Mesenchymal stem cell (in vitro differentiated cells and primary cell): ENCODE measurements at regions not wholly inside any gene's neighbourhood (a gene's known extent, or its start where the extent isn't known, plus 50 kb on each side); places are given as distances from the start of the nearest gene placed in this dataset.

Experiments
- DNase-seq: peaks from one replicate; pipeline ENCODE4 v3.0.0-alpha.2; 2013
- H2AFZ ChIP-seq: one replicate; pipeline ENCODE4 v1.6.1; 2013; ENCODE audit warnings: low read depth, mild to moderate bottlenecking, control low read depth, inconsistent platforms, low read length, moderate library complexity
- H2AK5ac ChIP-seq: 2 replicates; pipeline ENCODE4 v1.6.1; 2013; ENCODE audit warnings: low read length, moderate library complexity, mild to moderate bottlenecking, inconsistent platforms; ENCODE audit not compliant: severe bottlenecking
- H2BK120ac ChIP-seq: one replicate; pipeline ENCODE4 v1.6.1; 2013; ENCODE audit warnings: low read depth, mild to moderate bottlenecking, inconsistent platforms, low read length, moderate library complexity
- H2BK12ac ChIP-seq, 2 experiments: one replicate each; pipeline ENCODE4 v1.6.1; 2013; ENCODE audit warnings: inconsistent platforms in 2 of 2, low read length in 2 of 2, mild to moderate bottlenecking in 2 of 2, moderate library complexity in 2 of 2, control low read depth in 1 of 2
- H2BK15ac ChIP-seq: one replicate; pipeline ENCODE4 v1.6.1; 2013; ENCODE audit warnings: mild to moderate bottlenecking, low read depth, inconsistent platforms; ENCODE audit not compliant: poor library complexity, severe bottlenecking
- H2BK5ac ChIP-seq: 2 replicates; pipeline ENCODE4 v1.6.1; 2013; ENCODE audit warnings: low read depth, mild to moderate bottlenecking, low read length, control low read depth, inconsistent platforms; ENCODE audit not compliant: poor library complexity, severe bottlenecking
- H3K14ac ChIP-seq, 2 experiments: one replicate each; pipeline ENCODE4 v1.6.1; 2013; ENCODE audit warnings: inconsistent platforms in 2 of 2, low read length in 2 of 2, control low read depth in 1 of 2, mild to moderate bottlenecking in 1 of 2, moderate library complexity in 1 of 2
- H3K18ac ChIP-seq, 2 experiments: one replicate each; pipeline ENCODE4 v1.6.1; 2013; ENCODE audit warnings: inconsistent platforms in 2 of 2, low read length in 2 of 2, control low read depth in 1 of 2, low read depth in 1 of 2, mild to moderate bottlenecking in 1 of 2
- H3K23ac ChIP-seq, 2 experiments: one replicate each; pipeline ENCODE4 v1.6.1; 2013; ENCODE audit warnings: inconsistent platforms in 2 of 2, low read length in 2 of 2, mild to moderate bottlenecking in 2 of 2, moderate library complexity in 2 of 2, control low read depth in 1 of 2
- H3K27ac ChIP-seq: 2 replicates; pipeline ENCODE4 v1.5.1; 2013; ENCODE audit warnings: mild to moderate bottlenecking, moderate library complexity, low read length, control low read depth, inconsistent platforms; ENCODE audit not compliant: poor library complexity, severe bottlenecking
- H3K27me3 ChIP-seq, 2 experiments: 2 replicates each; pipeline versions ENCODE4 v1.6.1 to v1.7.0; 2013; ENCODE audit warnings: low read length in 2 of 2, mild to moderate bottlenecking in 2 of 2, moderate library complexity in 2 of 2, control low read depth in 1 of 2, inconsistent platforms in 1 of 2; ENCODE audit not compliant: control insufficient read depth in 1 of 2, insufficient read depth in 1 of 2
- H3K36me3 ChIP-seq, 2 experiments: 2 replicates each; pipeline versions ENCODE4 v1.6.1 to v1.7.0; 2013; ENCODE audit warnings: low read length in 2 of 2, control low read depth in 1 of 2, inconsistent platforms in 1 of 2, low read depth in 1 of 2, mild to moderate bottlenecking in 1 of 2; ENCODE audit not compliant: insufficient read depth in 2 of 2, control insufficient read depth in 1 of 2
- H3K4ac ChIP-seq, 2 experiments: one replicate each; pipeline ENCODE4 v1.6.1; 2013; ENCODE audit warnings: inconsistent platforms in 2 of 2, low read length in 2 of 2, mild to moderate bottlenecking in 2 of 2, moderate library complexity in 2 of 2, control low read depth in 1 of 2, low read depth in 1 of 2
- H3K4me1 ChIP-seq: 2 replicates; pipeline ENCODE4 v1.6.1; 2013; ENCODE audit warnings: low read depth, low read length, control low read depth; ENCODE audit not compliant: control insufficient read depth, insufficient read depth
- H3K4me2 ChIP-seq: 2 replicates; pipeline ENCODE4 v1.6.1; 2013; ENCODE audit warnings: low read length, mild to moderate bottlenecking, inconsistent platforms; ENCODE audit not compliant: poor library complexity, severe bottlenecking
- H3K4me3 ChIP-seq, 2 experiments: 2 replicates each; pipeline versions ENCODE4 v1.5.1 to v1.7.0; 2013; ENCODE audit warnings: low read length in 2 of 2, mild to moderate bottlenecking in 2 of 2, control low read depth in 1 of 2, low read depth in 1 of 2; ENCODE audit not compliant: insufficient read depth in 1 of 2
- H3K79me1 ChIP-seq: replicated peaks from 2 replicates; pipeline ENCODE4 v1.6.1; 2013; ENCODE audit warnings: mild to moderate bottlenecking, control low read depth, low read length, inconsistent platforms; ENCODE audit not compliant: poor library complexity, severe bottlenecking
- H3K9ac ChIP-seq: 2 replicates; pipeline ENCODE4 v1.7.0; 2013; ENCODE audit warnings: mild to moderate bottlenecking, low read length, moderate library complexity
- H3K9me3 ChIP-seq: 2 replicates; pipeline ENCODE4 v1.7.0; 2013; ENCODE audit warnings: mild to moderate bottlenecking, low read length; ENCODE audit not compliant: control insufficient read depth
- H4K8ac ChIP-seq: one replicate; pipeline ENCODE4 v1.6.1; 2013; ENCODE audit warnings: inconsistent platforms, mild to moderate bottlenecking, low read length, moderate library complexity
- H4K91ac ChIP-seq: one replicate; pipeline ENCODE4 v1.6.1; 2013; ENCODE audit warnings: mild to moderate bottlenecking, low read length, inconsistent platforms
- WGBS: methylation state at CpG from one replicate; pipeline ENCODE4 v1.1.7; 2013; ENCODE audit warnings: mixed read lengths; 5-methylcytosine and 5-hydroxymethylcytosine counted together

GRCh38 chr3:128557531-128558280 is 64.7 kb upstream of the GATA2 start:
- no peak overlapping the region for H3K23ac ChIP-seq
- no peak for DNase-seq
- 83% methylated on average over 7 of the region's 7 CpGs for WGBS
- H4K8ac ChIP-seq = no peak overlapping the region
- H3K27ac ChIP-seq = no peak overlapping the region
- no peak overlapping the region for H3K4me2 ChIP-seq
- H2BK15ac ChIP-seq = no peak overlapping the region
- no peaks in the 10 kb centered on the region for H3K36me3 ChIP-seq
- no peak overlapping the region for H2AFZ ChIP-seq
- H2BK12ac ChIP-seq = no peak overlapping the region
- H2BK5ac ChIP-seq = no peak overlapping the region
- peaks cover 72 to 81% of the 10 kb centered on the region in 2 experiments for H3K27me3 ChIP-seq
- H3K79me1 ChIP-seq = no peaks in the 10 kb centered on the region
- H3K18ac ChIP-seq = no peak overlapping the region
- H3K9ac ChIP-seq = no peak overlapping the region
- H4K91ac ChIP-seq = no peak overlapping the region
- H3K4me1 ChIP-seq = peaks cover 10% of the 10 kb centered on the region
- no peak overlapping the region for H3K14ac ChIP-seq
- no peak overlapping the region for H3K4me3 ChIP-seq
- H2AK5ac ChIP-seq = no peak overlapping the region
- no peaks in the 10 kb centered on the region for H3K9me3 ChIP-seq
- H3K4ac ChIP-seq = no peak overlapping the region
- no peak overlapping the region for H2BK120ac ChIP-seq

GRCh38 chr3:128556907-128557306 is 63.9 kb upstream of the GATA2 start:
- Histone ChIP-seq H3K27me3 (peaks cover 73% of the 10 kb centered on the region in 2 experiments), H2BK120ac (no peak overlapping the region), H3K4me1 (peaks cover 10% of the 10 kb centered on the region), H3K4me3 (no peak overlapping the region), H3K9me3 (no peaks in the 10 kb centered on the region), H3K4me2 (no peak overlapping the region), H2AFZ (no peak overlapping the region), H3K79me1 (no peaks in the 10 kb centered on the region), H3K36me3 (no peaks in the 10 kb centered on the region), H4K8ac (no peak overlapping the region), H2AK5ac (no peak overlapping the region), H3K14ac (no peak overlapping the region), H3K18ac (no peak overlapping the region), H2BK5ac (no peak overlapping the region), H2BK12ac (no peak overlapping the region), H3K4ac (no peak overlapping the region), H3K27ac (no peak overlapping the region), H4K91ac (no peak overlapping the region), H2BK15ac (no peak overlapping the region), H3K23ac (no peak overlapping the region), H3K9ac (no peak overlapping the region)
- WGBS = 86% methylated on average over 10 of the region's 12 CpGs
- DNase-seq = no peak

- H4K91ac ChIP-seq = no peak overlapping the region
- no peak overlapping the region for H3K27ac ChIP-seq
- peaks cover 10% of the 10 kb centered on the region for H3K4me1 ChIP-seq
- no peak overlapping the region for H2BK12ac ChIP-seq
- WGBS = 94% methylated on average over 10 of the region's 10 CpGs
- H4K8ac ChIP-seq = no peak overlapping the region
- H3K9ac ChIP-seq = no peak overlapping the region
- no peaks in the 10 kb centered on the region for H3K9me3 ChIP-seq
- no peak for DNase-seq
- H2BK15ac ChIP-seq = peak overlapping the region; percentile 37
- H2BK120ac ChIP-seq = no peak overlapping the region
- H3K23ac ChIP-seq = no peak overlapping the region
- no peak overlapping the region for H2AFZ ChIP-seq
- no peak overlapping the region for H3K14ac ChIP-seq
- H3K4me3 ChIP-seq = no peak overlapping the region
- H3K79me1 ChIP-seq = no peaks in the 10 kb centered on the region
- H3K4ac ChIP-seq = no peak overlapping the region
- H3K27me3 ChIP-seq = peaks cover 68 to 70% of the 10 kb centered on the region in 2 experiments
- H3K18ac ChIP-seq = no peak overlapping the region
- no peak overlapping the region for H2AK5ac ChIP-seq
- H2BK5ac ChIP-seq = no peak overlapping the region
- no peaks in the 10 kb centered on the region for H3K36me3 ChIP-seq
- H3K4me2 ChIP-seq = no peak overlapping the region
These were observed 63.4 kb upstream of the GATA2 start for GRCh38 chr3:128556384-128556783.

DNA sequence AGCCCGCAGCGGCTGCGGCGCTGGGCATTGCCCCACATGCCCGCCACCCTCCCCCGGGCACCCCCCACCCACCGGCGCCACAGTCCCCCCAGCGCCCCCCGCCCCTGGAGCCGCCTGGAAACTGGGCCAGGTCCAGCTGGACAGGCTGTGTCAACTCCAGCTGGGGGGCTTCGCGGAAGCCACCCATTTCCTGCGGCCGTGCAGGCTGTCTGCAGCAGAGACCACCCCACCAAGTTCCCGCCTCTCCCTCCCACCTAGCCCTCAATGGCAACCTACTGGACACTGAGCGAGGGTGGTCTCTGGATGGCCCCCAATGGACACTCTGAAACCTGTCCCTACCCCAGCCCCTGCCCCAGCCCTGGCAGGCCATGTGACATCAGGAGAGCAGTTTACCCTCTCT is 62.8 kb upstream of the GATA2 start:
- DNase-seq = no peak
- Histone ChIP-seq H3K27ac (no peak overlapping the region), H3K79me1 (no peaks in the 10 kb centered on the region), H3K14ac (no peak overlapping the region), H2BK15ac (no peak overlapping the region), H3K36me3 (no peaks in the 10 kb centered on the region), H3K23ac (no peak overlapping the region), H3K27me3 (peaks cover 64 to 65% of the 10 kb centered on the region in 2 experiments), H2AFZ (no peak overlapping the region), H3K9ac (no peak overlapping the region), H3K18ac (no peak overlapping the region), H3K9me3 (no peaks in the 10 kb centered on the region), H2BK5ac (no peak overlapping the region), H2AK5ac (no peak overlapping the region), H4K8ac (no peak overlapping the region), H2BK120ac (no peak overlapping the region), H2BK12ac (no peak overlapping the region), H3K4ac (no peak overlapping the region), H3K4me1 (peaks cover 10% of the 10 kb centered on the region), H3K4me3 (no peak overlapping the region), H3K4me2 (no peak overlapping the region), H4K91ac (no peak overlapping the region)
- 74% methylated on average over 7 of the region's 17 CpGs for WGBS
